Kasumi-1 (cell line): ENCODE measurements at regions not wholly inside any gene's neighbourhood (a gene's known extent, or its start where the extent isn't known, plus 50 kb on each side); places are given as distances from the start of the nearest gene placed in this dataset.
A peak's percentile ranks its signal among the peaks of the same experiment; 100 is the strongest.

Experiments
- DNase-seq, 2 experiments: peaks; one replicate each; lab custom pipeline; 2025; lab: John Stamatoyannopoulos, UW

GRCh38 chr10:89829262-89829886 is 128.0 kb downstream of the KIF20B start:
- no peak for DNase-seq

DNA sequence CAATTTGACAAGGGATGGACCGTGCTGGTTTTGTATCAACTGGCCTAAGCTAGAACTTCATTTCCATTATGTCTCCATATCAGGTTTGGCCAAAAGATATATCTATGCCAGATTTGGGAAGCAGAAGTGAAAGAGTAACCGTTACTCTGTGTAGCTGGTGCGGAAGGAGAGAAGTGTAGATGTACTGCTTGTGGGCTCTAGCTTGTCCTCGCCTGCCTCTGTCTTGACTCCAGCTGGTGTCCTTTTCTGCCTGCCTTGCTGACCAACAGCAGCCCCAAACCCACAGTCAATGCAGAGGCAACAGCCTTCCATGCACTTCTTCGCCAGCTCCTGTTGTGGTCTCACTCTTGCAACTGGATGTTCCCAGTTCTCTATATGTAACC is 128.5 kb downstream of the KIF20B start:
- no peak for DNase-seq

DNA sequence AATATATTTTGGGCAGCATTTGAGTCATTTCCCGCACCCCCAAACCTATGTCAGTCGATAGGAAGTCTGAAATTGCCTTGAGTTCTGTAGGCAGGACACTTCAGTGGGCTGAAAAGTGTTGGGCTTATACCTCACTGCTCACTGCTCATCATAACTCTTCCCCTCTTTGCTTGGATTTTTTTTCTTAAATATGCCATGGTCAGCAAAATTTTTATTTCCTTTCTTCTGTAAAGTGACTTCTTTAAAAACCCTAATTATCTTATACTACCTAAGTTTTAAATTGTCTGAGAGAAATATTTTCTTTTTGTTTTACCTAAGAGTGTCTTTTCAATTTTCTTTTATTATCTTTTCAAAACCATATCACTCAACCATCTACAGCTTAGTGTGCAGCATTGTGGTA is 129.2 kb downstream of the KIF20B start:
- DNase-seq, result no peak

- DNase-seq, result no peak
Measured at GRCh38 chr10:89836840-89837164, 135.4 kb downstream of the KIF20B start.

GRCh38 chr10:89837165-89838043 is 136.0 kb downstream of the KIF20B start:
- no peak for DNase-seq

GRCh38 chr10:89838044-89838615 is 136.7 kb downstream of the KIF20B start:
- no peak for DNase-seq

- DNase-seq, result no peak
Measured at GRCh38 chr10:89845541-89846280, 144.3 kb downstream of the KIF20B start.

GRCh38 chr10:89846281-89846630 is 144.9 kb downstream of the KIF20B start:
- DNase-seq, result no peak

DNA sequence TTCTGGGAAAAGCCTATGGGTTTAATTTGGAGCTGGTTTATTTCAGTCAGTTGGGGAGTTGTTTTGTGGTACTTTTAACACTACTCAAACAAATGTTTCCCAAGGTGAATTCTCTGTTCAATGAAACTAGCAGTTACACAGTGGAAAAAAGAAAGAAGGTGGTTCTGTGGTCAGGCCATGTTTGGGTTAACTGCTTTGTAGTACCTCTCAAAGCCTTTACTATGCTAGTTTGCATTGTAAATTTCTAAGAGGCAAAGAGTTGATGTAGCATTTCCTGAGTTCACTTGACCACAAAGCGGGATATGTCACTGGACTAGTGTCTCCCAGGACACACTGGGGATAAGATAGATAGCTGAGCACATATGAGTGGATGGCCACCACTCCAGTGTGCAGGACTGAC is 145.4 kb downstream of the KIF20B start:
- DNase-seq, result no peak

DNA sequence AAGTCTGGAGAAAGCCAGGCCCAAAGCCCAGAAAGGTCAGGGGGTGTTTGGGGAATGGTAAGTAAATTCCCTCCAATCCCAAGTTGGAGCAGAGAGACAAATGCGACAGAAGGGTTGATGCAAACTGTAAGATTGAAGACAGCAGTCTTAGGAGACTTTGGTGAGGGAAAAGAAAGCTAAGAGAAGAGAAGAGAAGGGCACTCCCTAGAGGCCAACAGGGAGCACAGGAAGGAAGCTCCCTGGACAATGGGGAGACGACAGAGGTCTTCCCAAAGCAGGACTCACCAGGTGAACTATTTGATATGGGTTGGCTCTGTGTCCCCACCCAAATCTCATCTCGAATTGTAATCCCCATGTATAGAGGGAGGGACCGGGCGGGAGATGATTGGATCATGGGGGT is 151.5 kb downstream of the KIF20B start:
- DNase-seq, result no peak

DNA sequence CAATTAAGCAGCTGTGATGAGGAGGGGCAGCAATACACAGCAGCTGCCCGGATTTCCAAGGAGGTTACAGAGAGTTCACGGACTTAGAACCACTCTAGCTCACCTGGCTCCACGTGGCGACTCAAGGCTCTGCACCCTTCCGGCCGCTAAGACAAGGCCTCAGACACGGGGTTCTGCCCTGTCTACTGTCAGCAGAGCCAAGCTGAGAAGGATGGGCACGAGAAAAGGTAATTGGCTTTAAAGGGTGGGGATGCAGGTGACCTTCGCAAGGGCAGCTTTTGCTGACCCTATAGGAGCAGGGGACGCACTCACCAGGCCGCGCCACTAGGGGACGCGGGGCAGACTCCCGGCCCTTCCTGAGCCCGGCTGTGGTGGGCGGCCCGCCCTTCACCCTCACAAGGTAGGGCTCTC is 152.4 kb downstream of the KIF20B start:
- no peak for DNase-seq

GRCh38 chr10:89857431-89858042 is 156.1 kb downstream of the KIF20B start:
- DNase-seq, result no peak

DNA sequence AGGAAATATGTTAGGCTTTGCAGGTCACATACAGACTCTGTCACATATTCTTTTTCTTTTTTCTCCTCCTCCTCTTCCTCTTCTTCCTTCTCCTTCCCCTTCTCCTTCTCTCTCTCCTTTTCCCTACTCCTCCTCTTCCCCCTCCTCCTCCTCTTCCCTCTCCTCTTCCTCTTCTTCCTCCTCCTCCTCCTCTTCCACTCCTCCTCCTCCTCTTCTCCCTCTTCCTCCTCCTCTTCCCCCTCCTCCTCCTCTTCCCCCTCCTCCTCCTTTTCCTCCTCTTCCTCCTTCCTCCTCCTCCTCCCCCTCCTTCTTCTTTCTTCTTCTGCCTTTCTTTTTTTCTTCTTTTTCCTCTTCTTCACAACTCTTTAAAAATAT is 159.8 kb downstream of the KIF20B start:
- no peak for DNase-seq

- no peak for DNase-seq
Measured at GRCh38 chr10:89861584-89862301, 160.4 kb downstream of the KIF20B start.

GRCh38 chr10:89867964-89868363 is 166.6 kb downstream of the KIF20B start:
- DNase-seq, result no peak

- no peak for DNase-seq
Measured at GRCh38 chr10:89869180-89869579, 167.8 kb downstream of the KIF20B start.

- no peak for DNase-seq
Measured at GRCh38 chr10:89869592-89870156, 168.3 kb downstream of the KIF20B start.

DNA sequence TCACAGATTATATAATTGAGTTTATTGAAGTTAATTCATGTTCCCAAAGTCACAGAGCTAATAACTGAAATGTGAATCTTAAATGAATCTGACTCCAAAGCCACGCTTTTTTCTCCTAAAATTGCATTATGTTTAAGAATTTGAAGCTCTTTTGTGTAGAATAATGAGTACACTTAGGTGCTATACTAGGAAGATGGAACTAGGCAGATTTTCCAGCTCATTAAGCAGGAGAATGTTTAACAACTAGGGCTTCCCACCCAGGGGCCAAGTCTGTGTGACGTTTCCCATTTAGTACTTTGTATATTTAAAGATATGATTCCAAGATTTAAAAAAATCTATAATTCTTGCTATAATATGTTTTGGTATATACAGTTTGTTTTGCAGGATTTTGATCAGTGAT is 169.5 kb downstream of the KIF20B start:
- no peak for DNase-seq

- no peak for DNase-seq
Measured at GRCh38 chr10:89873055-89873454, 171.7 kb downstream of the KIF20B start.

GRCh38 chr10:89875557-89875956 is 174.2 kb downstream of the KIF20B start:
- peak in 1 of 2 experiments; percentile 15 for DNase-seq

- DNase-seq, result peak in 1 of 2 experiments; percentile 6
Measured at GRCh38 chr10:89879121-89879520, 177.7 kb downstream of the KIF20B start.
